Neutrophil (primary cell): ENCODE measurements at regions not wholly inside any gene's neighbourhood (a gene's known extent, or its start where the extent isn't known, plus 50 kb on each side); places are given as distances from the start of the nearest gene placed in this dataset.

Experiments
- H3K27ac ChIP-seq: fragments of 200-600 bp; sonication (generic); 2 replicates; pipeline ENCODE4 v1.5.1; 2016; ENCODE audit warnings: mild to moderate bottlenecking, moderate library complexity
- H3K27me3 ChIP-seq: fragments of 200-600 bp; sonication (generic); 2 replicates; pipeline ENCODE4 v1.6.0; 2016; ENCODE audit warnings: mild to moderate bottlenecking
- H3K36me3 ChIP-seq: fragments of 200-600 bp; sonication (generic); 2 replicates; pipeline ENCODE4 v1.5.1; 2017
- H3K4me1 ChIP-seq, 2 experiments: fragments of 200-600 bp in 1 of 2; sonication (generic) in 1 of 2; 1 replicate in 1 of 2; 2 replicates in 1 of 2; pipeline versions ENCODE4 v1.5.1 to v1.6.1; 2013 to 2016; ENCODE audit warnings: low read depth in 1 of 2, low read length in 1 of 2, mild to moderate bottlenecking in 1 of 2, moderate library complexity in 1 of 2; ENCODE audit not compliant: control insufficient read depth in 1 of 2, insufficient read depth in 1 of 2
- H3K4me3 ChIP-seq, 2 experiments: fragments of 200-600 bp in 1 of 2; sonication (generic) in 1 of 2; 1 replicate in 1 of 2; 2 replicates in 1 of 2; pipeline ENCODE4 v1.5.1; 2013 to 2016; ENCODE audit warnings: low read depth in 1 of 2, low read length in 1 of 2, mild to moderate bottlenecking in 1 of 2, moderate library complexity in 1 of 2
- H3K9me3 ChIP-seq: fragments of 200-600 bp; sonication (generic); 2 replicates; pipeline ENCODE4 v1.5.1; 2016
- TF ChIP-seq, protein P1 (sequence below): fragments of 200-600 bp; sonication (generic); IDR thresholded peaks from 2 replicates; pipeline ENCODE4 v1.5.1; 2016; ENCODE audit warnings: antibody characterized with exemption

DNA sequence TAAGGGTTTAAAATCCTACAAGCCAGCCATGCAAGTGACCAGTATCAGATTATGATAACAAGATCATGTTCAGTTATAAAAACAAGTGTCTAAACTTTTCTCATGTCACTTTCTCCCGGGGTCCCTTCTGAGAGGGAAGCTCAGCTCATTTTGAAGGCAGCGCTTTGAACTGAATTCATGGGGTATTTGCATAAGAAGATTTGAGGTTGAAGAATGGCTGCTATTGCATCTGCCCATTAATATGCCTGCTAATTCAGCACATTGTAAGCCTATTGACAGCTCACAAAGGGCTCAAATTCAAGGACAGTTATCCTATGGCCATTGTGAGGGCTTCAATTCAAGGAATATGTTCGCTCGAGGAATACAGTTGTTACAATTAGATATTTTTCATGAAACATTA lies 290.2 kb upstream of the IRX3 start:
- Histone ChIP-seq H3K27me3 (peaks cover 41% of the 10 kb centered on the region), H3K27ac (no peak overlapping the region)
- TF ChIP-seq, protein P1, sequence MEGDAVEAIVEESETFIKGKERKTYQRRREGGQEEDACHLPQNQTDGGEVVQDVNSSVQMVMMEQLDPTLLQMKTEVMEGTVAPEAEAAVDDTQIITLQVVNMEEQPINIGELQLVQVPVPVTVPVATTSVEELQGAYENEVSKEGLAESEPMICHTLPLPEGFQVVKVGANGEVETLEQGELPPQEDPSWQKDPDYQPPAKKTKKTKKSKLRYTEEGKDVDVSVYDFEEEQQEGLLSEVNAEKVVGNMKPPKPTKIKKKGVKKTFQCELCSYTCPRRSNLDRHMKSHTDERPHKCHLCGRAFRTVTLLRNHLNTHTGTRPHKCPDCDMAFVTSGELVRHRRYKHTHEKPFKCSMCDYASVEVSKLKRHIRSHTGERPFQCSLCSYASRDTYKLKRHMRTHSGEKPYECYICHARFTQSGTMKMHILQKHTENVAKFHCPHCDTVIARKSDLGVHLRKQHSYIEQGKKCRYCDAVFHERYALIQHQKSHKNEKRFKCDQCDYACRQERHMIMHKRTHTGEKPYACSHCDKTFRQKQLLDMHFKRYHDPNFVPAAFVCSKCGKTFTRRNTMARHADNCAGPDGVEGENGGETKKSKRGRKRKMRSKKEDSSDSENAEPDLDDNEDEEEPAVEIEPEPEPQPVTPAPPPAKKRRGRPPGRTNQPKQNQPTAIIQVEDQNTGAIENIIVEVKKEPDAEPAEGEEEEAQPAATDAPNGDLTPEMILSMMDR: no peak

DNA sequence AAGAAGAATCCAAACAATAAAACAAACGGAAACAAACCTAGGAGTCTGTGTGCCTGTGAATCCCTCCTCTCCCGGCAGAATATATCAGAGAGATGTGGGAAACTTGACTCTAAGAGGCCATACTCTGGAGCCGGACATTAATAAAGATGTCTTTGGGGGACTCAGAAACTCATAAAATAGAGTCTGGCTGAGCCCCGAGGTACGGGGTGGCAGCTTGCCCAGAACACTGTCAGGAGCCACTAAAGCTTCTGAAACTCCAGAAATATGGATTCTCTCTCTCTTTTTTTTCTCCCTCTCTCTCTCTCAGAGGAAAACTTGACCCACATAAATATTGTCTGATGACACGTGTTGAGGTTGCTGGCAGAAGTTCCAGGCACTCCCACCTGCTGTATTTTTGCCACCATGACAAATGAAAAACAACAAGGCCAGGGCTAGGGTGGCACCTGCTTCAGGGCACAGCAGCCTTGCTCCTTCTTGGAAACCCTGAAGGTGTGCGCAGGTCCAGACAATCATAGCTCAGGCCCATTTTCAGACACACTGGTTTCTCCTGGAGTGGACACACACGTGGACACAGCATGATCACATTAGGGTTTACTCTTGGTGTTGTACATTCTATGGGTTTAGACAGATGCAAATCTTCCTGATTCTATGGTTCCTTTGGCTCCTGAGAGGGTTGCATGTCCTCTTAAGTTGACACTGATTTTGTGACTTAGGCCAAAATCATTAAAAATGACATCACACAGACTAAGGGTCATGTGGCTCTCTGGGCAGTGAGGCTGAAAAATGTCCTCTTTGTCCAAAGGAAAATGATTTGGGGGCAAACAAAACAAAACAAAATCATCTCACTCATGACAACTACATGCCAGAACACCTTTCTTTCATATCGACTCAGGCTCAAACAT lies 282.6 kb upstream of the IRX3 start:
- Histone ChIP-seq H3K4me1 (no peaks in the 10 kb centered on the region), H3K9me3 (no peaks in the 10 kb centered on the region), H3K27me3 (peaks cover 4% of the 10 kb centered on the region), H3K4me3 (no peak overlapping the region), H3K27ac (no peak overlapping the region), H3K36me3 (no peaks in the 10 kb centered on the region)
- TF ChIP-seq, protein P1: no peak

More for the DNA sequence above, 290.2 kb upstream of the IRX3 start:
- no peaks in the 10 kb centered on the region for H3K4me1 ChIP-seq
- no peak overlapping the region for H3K4me3 ChIP-seq
- no peaks in the 10 kb centered on the region for H3K9me3 ChIP-seq
- H3K36me3 ChIP-seq: no peaks in the 10 kb centered on the region

DNA sequence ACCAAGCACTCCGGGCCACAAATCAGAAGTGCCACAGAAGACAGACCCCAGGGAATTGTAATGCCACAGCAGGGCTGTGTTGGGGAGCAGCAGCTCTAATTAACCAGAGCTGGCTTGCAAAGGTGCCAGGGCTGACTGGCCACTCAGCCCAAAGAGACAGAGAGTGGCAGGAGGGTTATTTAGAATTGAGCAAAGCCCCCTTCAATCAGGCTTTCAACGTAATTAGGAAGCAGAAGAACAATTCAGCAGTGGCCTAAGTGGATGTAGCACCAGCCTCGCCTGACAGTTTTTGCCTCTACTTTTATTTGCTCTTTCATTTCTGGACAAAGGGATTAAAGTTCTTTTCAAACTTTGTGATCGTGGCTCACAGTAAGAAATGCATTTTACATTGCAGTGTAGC lies 278.3 kb upstream of the IRX3 start:
- H3K27ac ChIP-seq: no peak overlapping the region
- H3K4me1 ChIP-seq: no peaks in the 10 kb centered on the region
- TF ChIP-seq, protein P1: no peak
- no peak overlapping the region for H3K4me3 ChIP-seq
- H3K36me3 ChIP-seq: no peaks in the 10 kb centered on the region
- H3K27me3 ChIP-seq: no peaks in the 10 kb centered on the region
- H3K9me3 ChIP-seq: no peaks in the 10 kb centered on the region

DNA sequence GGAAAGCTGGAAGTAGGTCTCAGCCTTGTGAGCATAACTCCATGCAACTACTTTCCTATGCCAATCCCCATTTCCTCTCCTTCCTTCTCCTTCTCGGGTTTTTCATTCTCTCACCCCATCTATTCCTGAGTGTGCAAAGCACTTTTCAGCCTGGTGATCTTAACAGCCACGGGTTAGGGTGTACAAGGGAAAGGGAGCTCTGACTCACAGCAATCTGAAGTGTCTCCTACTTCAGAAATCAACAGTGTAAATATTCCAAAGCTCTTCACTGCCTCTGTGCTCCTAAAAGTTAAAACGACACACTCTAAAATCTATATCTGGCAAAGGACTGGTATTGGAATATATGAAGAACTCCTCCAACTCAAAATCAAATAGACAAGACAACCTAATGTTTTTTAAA lies 268.0 kb upstream of the IRX3 start:
- no peaks in the 10 kb centered on the region for H3K27me3 ChIP-seq

DNA sequence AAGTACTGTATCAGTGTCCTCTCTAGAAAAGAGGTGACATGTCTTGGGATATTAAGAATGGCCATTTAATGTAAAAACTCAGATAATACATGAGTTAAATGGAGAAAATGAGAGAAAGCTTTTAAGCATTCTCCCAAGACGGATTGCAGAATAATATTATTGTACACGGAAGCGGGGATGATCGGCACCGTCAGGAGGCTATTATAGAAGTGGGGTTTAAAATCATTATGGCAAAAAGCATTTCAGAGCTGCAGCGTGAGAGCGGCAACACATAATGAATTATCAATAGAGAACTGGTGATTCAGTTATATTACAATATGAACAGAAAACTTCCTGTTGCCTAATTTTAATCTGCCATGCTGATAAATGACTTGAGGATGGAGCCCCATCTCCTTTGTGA lies 261.7 kb upstream of the IRX3 start:
- Histone ChIP-seq H3K4me3 (no peak overlapping the region), H3K27ac (no peak overlapping the region), H3K27me3 (peaks cover 7% of the 10 kb centered on the region), H3K4me1 (no peaks in the 10 kb centered on the region), H3K9me3 (no peaks in the 10 kb centered on the region), H3K36me3 (no peaks in the 10 kb centered on the region)
- TF ChIP-seq, protein P1: no peak

More for the DNA sequence above, 268.0 kb upstream of the IRX3 start:
- no peak overlapping the region for H3K4me3 ChIP-seq
- H3K36me3 ChIP-seq: no peaks in the 10 kb centered on the region
- H3K9me3 ChIP-seq: no peaks in the 10 kb centered on the region
- H3K27ac ChIP-seq: no peak overlapping the region
- no peaks in the 10 kb centered on the region for H3K4me1 ChIP-seq
- TF ChIP-seq, protein P1: no peak
